ENCODE measurements at regions not wholly inside any gene's neighbourhood (a gene's known extent, or its start where the extent isn't known, plus 50 kb on each side); places are given as distances from the start of the nearest gene placed in this dataset.

DNA sequence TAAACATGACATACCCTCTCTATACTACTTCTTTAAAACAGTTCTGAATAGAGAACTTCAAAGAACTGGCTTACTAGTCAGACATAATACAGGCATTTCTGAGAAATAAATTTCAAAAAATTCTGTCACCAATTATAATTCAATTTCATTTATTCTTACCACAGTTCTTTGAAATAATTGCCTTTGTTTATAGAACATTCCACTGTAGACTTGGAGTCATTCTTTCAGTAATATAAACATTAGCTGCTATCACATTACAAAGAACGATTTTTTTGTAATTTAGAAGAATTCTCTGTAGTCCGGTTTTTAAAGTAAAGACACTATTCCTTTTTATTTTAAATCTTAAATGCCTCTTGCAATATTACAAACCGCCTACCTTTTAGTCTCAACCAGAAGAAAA lies 146.4 kb upstream of the COL11A1 start:
- Histone ChIP-seq H3K4me1 (ENCODE audit: insufficient read depth, low read length, poor library complexity, severe bottlenecking) (no peaks in the 10 kb centered on the region), H3K9me2 (ENCODE audit: insufficient read depth, low read length) (no peaks in the 10 kb centered on the region), H3K79me2 (ENCODE audit: insufficient read depth, low read depth, low read length) (no peaks in the 10 kb centered on the region), H3K4me2 (ENCODE audit: low read length) (no peak overlapping the region), H4K20me1 (ENCODE audit: insufficient read depth, low read length) (no peaks in the 10 kb centered on the region), H3K27ac (ENCODE audit: low read depth, low read length, poor library complexity, severe bottlenecking) (no peak overlapping the region), H3K36me3 (ENCODE audit: insufficient read depth, low read length) (no peaks in the 10 kb centered on the region), H3K9me3 (ENCODE audit: low read length) (no peaks in the 10 kb centered on the region), H3K4me3 (ENCODE audit: low read depth, low read length, poor library complexity, severe bottlenecking) (no peak overlapping the region), H2AFZ (ENCODE audit: low read length) (no peak overlapping the region)
- no peak for DNase-seq (ENCODE audit: low spot score)
- BruUV-seq (replicated peaks) = no TSS peak
- intact Hi-C loops (cut with micrococcal nuclease; ENCODE audit: unreplicated experiment) = no loop called here
- no peak for TF ChIP-seq CTCF (conservative IDR thresholded peaks at IDR 0.05; ENCODE audit: low read length)
- no peak for TF ChIP-seq EZH2phosphoT487 (IDR thresholded peaks at IDR 0.05; ENCODE audit: borderline replicate concordance, low read depth, low read length)
- CTCF ChIA-PET (ENCODE audit: unreplicated experiment) = no interaction called here
- POLR2A ChIA-PET = no interaction called here

GRCh38 chr1:103250441-103250861 lies 142.1 kb upstream of the COL11A1 start:
- CTCF ChIA-PET (ENCODE audit: unreplicated experiment) = no interaction called here
- no peak for TF ChIP-seq EZH2phosphoT487 (IDR thresholded peaks at IDR 0.05; ENCODE audit: borderline replicate concordance, low read depth, low read length)
- TF ChIP-seq CTCF (conservative IDR thresholded peaks at IDR 0.05; ENCODE audit: low read length) = no peak
- no peak overlapping the region for H2AFZ ChIP-seq (ENCODE audit: low read length)
- H4K20me1 ChIP-seq (ENCODE audit: insufficient read depth, low read length) = no peaks in the 10 kb centered on the region
- POLR2A ChIA-PET = interaction anchor here (0.5 to 1.2 kb wide), 4 partner anchors 19 to 653 kb away, joined by 3 read pairs; no protein-coding TSS in a partner anchor
- intact Hi-C loops (cut with micrococcal nuclease; ENCODE audit: unreplicated experiment) = no loop called here
- H3K4me3 ChIP-seq (ENCODE audit: low read depth, low read length, poor library complexity, severe bottlenecking) = no peak overlapping the region
- no peak for DNase-seq (ENCODE audit: low spot score)
- H3K79me2 ChIP-seq (ENCODE audit: insufficient read depth, low read depth, low read length) = no peaks in the 10 kb centered on the region
- H3K9me2 ChIP-seq (ENCODE audit: insufficient read depth, low read length) = no peaks in the 10 kb centered on the region
- no peaks in the 10 kb centered on the region for H3K9me3 ChIP-seq (ENCODE audit: low read length)
- no peak overlapping the region for H3K4me2 ChIP-seq (ENCODE audit: low read length)
- H3K4me1 ChIP-seq (ENCODE audit: insufficient read depth, low read length, poor library complexity, severe bottlenecking) = no peaks in the 10 kb centered on the region
- no TSS peak for BruUV-seq (replicated peaks)
- no peaks in the 10 kb centered on the region for H3K36me3 ChIP-seq (ENCODE audit: insufficient read depth, low read length)
- H3K27ac ChIP-seq (ENCODE audit: low read depth, low read length, poor library complexity, severe bottlenecking) = no peak overlapping the region

GRCh38 chr1:103248417-103249102 lies 140.2 kb upstream of the COL11A1 start:
- H4K20me1 ChIP-seq (ENCODE audit: insufficient read depth, low read length) = no peaks in the 10 kb centered on the region
- no peaks in the 10 kb centered on the region for H3K9me2 ChIP-seq (ENCODE audit: insufficient read depth, low read length)
- no peak for DNase-seq (ENCODE audit: low spot score)
- intact Hi-C loops (cut with micrococcal nuclease; ENCODE audit: unreplicated experiment) = no loop called here
- CTCF ChIA-PET (ENCODE audit: unreplicated experiment) = no interaction called here
- no peaks in the 10 kb centered on the region for H3K79me2 ChIP-seq (ENCODE audit: insufficient read depth, low read depth, low read length)
- POLR2A ChIA-PET = interaction anchor here (1.1 kb wide), 1 partner anchor 9 kb away, joined by 3 read pairs; no protein-coding TSS in a partner anchor
- no TSS peak for BruUV-seq (replicated peaks)
- no peak overlapping the region for H2AFZ ChIP-seq (ENCODE audit: low read length)
- TF ChIP-seq CTCF (conservative IDR thresholded peaks at IDR 0.05; ENCODE audit: low read length) (no peak), EZH2phosphoT487 (IDR thresholded peaks at IDR 0.05; ENCODE audit: borderline replicate concordance, low read depth, low read length) (no peak)
- no peak overlapping the region for H3K4me2 ChIP-seq (ENCODE audit: low read length)
- no peak overlapping the region for H3K4me3 ChIP-seq (ENCODE audit: low read depth, low read length, poor library complexity, severe bottlenecking)
- no peaks in the 10 kb centered on the region for H3K36me3 ChIP-seq (ENCODE audit: insufficient read depth, low read length)
- H3K4me1 ChIP-seq (ENCODE audit: insufficient read depth, low read length, poor library complexity, severe bottlenecking) = no peaks in the 10 kb centered on the region
- no peak overlapping the region for H3K27ac ChIP-seq (ENCODE audit: low read depth, low read length, poor library complexity, severe bottlenecking)
- H3K9me3 ChIP-seq (ENCODE audit: low read length) = no peaks in the 10 kb centered on the region

Measured in OCI-LY7 (cell line).